NCI-H774 (cell line): ENCODE measurements at regions not wholly inside any gene's neighbourhood (a gene's known extent, or its start where the extent isn't known, plus 50 kb on each side); places are given as distances from the start of the nearest gene placed in this dataset.

Experiments
- DNase-seq: peaks from one replicate; lab custom pipeline; 2025; lab: John Stamatoyannopoulos, UW

DNA sequence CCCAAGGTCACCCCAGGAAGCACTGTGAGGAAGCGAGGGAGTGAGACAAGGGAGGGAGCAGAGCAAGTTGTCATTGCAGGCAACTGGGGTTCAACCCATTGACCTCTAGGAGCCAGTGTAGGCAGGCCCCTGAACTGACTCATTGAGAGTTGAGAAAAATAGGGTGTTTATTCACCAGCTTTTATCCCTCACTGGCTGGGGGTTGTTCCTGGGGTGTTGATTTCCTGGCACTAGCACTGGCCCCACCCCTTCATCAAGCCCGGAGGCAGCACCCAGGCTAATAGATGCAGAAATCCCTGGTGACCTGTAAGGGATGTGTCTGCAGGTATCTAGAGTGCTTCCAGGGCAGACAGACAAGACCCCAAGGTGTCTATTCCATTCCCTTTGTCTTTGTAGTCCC, 183.9 kb downstream of the ARRDC4 start:
- no peak for DNase-seq

DNA sequence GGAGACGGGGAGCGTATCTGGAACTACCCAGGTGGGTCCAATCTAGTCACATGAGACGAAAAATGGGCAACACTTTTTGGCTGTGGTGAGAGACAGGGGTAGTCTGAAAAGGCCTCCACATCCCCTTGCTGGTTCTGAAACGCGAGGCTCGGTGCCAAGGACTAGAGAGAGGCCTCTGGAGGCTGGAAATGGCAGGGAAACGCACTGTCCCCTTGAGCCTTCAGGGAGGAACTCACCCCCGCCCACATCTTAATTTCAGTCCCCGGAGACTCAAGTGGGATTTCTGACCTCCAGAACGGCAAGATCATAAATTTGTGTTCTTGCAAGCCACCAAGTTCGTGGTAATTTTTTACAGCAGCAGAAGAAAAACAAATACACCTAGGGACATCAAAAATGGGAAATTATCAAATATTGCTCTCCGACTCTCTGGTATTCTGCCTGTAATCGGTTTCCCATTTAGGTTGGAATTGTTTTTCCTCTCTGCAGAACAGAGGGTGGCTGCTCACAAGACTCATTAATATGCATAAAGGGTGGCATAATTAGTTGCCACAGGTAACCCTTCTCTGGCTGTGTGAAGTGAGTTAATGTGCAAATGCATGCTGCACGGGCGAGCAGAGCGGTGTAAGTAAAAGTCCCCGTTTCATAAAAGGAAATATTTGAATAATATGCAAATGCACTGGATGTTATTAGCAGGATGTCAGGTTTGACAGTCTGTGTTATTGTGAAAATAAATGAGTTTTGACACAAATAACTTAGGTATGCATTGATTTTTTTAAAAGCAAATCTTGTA, 185.7 kb downstream of the ARRDC4 start:
- DNase-seq = no peak

DNA sequence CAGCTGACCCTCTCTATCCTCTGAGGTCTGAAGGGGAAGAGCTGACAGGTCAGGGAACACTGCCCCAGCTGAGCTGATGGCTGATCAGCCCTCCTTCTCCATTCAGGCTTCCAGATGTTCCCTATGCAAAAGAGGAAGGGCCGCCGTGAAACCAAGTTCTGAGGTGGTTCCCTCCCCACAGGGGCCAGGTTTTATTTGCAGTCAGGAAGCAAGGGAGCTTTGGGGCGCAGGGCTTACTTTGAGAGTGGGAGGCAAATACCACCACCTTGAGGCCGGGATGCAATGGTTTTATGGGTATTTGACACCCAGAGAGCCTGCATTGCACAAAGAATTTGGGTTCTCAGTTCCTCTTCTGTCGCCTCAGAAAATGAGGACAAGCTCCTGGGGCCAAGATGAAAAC, 186.9 kb downstream of the ARRDC4 start:
- DNase-seq = no peak

DNA sequence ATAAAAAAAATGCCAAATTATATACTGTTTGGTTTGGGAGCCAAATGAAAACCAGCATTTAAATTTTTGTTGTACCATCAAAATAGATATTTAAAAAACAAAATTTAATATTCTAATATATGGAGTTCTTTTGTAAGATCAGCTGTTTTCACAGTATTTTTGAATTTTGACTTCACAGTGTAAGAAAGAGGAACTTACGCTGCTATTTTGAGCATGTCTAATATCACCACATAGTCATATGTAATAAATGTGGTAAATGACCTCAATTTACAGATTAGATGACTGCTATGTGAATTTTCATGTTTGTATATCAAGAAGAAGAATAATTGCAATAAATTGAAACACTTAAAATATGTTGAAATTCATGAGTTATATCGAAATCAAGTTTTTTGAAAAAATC, 189.6 kb downstream of the ARRDC4 start:
- no peak for DNase-seq

DNA sequence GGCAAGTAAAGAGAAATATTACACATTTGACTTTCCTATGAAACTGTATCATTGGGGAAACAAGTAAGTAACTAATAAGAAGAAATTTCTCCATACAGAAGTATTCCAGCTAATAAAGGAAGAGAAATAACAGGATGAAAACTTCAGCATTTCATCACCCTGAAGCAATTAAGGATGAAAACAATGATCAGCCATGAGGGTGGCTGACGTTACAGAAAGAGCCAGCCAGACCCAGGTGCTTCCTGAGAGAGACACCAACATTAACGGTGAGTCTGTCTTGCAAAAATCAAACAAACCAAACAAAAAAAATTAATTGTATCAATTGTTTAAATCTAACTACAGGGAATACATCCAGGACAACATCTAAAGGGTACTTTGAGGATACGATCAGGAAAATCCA, 190.0 kb downstream of the ARRDC4 start:
- DNase-seq = no peak

DNA sequence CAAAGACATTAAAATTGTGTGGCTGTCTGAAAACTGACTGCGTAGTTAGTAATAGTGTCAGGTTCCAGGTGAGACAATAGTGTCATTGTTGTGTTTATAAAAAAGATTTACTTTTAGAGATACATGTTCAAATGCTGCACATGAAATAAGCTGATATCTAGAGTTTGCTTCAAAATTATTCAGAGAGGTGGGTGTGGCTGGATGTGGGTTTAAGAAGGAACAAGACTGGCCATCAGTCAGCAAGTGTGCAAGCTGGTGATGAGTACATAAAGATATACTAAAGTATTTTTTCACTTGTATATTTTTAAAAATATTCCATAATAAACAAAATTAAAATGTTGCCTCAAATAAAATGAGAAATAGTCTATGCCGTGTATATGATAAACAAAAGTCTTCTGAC, 190.6 kb downstream of the ARRDC4 start:
- DNase-seq = no peak

DNA sequence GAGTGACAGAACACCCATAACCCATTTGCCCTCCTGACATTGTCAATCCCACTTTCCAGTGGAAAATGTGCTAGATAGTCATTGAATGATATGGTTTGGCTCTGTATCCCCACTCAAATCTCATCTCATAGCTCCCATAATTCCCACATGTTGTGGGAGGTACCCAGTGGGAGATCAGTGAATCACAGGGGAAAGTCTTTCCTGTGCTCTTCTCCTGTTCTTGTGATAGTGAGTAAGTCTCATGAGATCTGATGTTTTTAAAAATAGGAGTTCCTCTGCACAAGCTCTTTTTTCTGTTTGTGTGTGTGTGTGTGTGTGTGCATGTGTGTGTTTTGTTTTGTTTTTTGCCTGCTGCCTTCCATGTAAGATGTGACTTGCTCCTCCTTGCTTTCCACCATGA, 191.7 kb downstream of the ARRDC4 start:
- no peak for DNase-seq

DNA sequence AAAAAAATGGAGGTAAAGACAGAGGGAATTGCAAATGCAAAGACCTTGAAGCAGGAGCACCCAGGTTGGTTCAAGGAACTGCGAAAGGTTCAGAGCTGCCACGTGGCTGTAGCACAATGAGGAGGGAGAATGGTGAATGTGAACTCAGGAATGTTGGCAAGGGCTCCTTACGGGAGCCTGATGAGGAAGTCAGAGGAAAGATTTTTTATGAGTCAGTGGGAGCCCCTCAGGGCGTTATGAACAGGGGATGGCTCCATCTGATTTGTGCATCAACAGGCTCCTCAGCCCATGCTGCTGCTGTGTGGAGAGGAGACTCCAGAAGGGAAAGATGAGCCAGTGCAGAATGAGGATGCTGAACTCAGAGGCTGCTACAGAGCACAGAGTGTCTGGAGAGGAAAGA, 194.4 kb downstream of the ARRDC4 start:
- no peak for DNase-seq

DNA sequence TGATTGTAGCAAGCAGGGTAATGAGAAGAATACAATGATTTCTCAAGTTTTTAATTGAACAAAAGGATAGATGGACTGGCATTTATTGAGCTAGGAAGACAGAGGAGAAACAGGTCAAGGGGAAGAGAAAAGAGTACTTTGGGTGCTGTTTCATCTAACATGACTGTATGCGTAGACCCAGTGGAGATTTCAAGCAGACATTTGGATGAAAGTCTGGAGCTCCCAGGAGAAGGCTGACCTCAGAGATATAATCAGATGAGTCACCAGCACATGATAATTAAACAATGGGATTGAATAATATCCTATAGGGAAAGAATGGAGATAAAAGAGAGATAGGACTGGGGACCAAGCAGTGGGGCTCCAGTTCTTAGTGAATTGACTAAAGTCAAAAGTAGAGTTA, 194.9 kb downstream of the ARRDC4 start:
- no peak for DNase-seq

DNA sequence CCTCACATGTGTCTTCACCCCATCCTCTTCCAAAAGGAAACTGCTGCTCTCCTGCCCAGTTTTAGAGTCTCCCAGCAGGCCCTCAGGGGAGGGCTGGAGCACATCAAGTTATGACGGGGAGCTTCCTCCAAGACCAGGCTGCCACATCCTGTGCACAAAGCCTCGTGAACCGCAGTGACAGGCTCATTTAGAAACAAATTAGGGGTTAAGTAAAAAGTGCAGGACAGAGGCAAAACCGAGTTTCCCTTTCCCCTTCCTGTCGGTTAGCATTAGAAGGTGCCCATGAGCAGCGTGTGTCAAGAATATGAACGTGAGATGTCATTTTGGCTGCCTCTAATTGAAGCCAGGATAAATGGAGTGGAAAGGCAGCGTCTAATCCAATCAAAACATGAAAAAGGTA, 199.7 kb downstream of the ARRDC4 start:
- no peak for DNase-seq

DNA sequence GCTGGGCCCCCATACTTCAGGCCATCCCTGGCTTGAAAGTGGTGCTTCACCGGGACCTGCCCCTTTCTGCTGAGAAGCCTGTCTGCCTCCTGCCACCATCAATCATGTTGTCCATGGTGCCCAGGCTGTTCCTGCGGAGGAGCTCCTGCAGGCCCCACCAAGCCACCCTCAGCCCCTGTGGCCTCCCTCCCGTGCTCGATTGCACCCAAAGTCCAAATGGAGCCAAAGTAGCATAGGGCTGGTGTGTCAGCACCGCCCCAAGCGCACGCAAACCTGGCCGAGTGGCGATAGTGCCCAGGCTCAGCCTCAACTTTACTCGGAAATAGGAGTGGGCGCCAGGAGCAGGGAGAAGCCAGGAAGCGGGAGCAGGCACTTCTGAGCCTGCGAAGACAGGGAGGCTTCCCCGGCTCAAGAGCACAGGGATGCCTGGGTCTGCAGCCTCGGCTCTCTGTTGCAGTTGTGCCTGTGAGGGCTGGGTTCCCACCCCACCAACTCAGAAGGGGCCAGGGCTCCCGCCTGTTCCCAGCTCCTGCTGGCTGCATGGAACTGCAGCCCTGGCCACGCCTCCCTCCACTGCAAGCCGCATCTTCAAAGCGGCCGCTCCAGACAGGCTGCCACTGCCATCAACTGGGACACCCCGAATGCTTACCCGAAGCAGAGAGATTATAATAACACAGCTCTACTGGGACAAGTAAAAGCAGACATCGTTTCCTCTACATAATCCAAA, 203.0 kb downstream of the ARRDC4 start:
- no peak for DNase-seq

DNA sequence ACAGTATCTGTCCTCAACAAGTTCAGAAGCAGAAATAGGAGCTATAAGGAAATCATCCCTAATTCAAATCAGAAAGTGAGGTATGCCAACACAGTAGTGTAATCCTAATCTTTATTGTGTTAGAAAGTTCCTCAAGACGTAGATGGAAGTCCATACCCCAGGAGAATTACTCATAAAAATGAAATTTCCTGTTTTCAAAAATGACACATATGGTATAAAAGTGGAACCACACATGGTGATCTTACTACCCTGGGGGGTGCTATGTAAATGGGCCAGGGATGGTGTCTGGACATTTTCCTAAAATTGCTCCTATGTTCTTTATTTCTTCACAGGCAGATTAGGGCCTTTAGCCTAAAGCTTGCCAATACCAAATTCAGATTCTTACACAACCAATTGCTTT, 204.1 kb downstream of the ARRDC4 start:
- DNase-seq = no peak

DNA sequence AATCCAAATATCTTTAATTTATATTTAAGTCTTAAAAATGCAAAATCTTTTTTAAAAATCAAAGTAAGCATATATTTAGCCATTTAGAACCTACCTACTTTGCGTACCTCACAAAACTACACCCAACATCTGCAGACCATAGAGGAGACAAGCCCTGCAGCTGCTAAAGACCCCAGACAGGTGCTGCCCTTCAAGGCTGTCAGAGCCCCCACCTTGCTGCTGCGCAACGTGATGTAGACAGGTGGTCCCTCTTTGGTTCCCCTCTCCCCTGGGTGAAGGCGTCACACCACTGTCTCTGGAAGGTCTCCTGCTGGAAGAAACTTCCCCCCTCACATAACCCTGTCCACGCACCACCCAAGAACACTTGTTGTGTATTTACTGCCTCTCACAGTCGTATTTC, 204.5 kb downstream of the ARRDC4 start:
- no peak for DNase-seq

DNA sequence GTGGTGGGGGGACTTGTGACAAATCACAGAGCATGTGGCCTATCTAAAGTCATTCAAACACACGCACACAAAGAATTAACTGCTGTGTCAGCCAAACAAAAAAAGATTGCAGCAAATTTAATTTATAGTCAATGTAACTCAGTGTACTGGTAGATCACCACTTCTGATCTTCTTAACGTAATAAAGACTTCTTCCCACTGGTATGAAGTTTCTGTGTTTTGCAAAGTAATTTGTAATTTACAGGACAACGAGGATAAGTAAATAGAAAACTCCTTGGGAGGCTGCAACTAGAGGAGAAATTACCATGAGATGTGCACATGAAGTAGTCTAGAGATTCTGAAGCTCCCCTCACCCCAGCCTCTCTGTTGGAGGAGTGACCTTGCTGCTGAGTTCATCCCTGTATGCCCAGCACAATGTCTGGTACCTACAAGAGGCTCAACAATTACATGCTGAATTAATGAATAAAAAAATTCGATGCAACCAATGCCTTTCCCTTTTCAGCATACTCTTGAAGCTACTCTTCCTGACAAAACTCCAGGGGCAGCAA, 207.3 kb downstream of the ARRDC4 start:
- no peak for DNase-seq

DNA sequence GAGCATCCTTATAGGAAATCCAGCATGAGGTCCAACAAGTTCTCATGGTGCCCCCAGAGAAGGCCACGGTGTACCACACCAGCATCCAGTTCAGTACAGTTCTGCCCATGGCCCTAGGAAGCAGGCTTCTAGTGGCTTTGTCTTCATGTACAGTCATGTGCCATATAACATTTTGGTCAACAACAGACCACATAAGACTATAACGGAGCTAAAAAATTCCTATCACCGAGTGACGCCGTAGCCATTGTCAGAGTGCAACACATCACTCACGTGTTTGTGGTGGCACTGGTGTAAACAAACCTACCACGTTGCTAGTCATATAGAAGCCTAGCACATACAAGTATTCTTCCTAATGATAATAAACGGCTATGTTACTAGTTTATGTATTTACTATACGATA, 209.0 kb downstream of the ARRDC4 start:
- DNase-seq = no peak

DNA sequence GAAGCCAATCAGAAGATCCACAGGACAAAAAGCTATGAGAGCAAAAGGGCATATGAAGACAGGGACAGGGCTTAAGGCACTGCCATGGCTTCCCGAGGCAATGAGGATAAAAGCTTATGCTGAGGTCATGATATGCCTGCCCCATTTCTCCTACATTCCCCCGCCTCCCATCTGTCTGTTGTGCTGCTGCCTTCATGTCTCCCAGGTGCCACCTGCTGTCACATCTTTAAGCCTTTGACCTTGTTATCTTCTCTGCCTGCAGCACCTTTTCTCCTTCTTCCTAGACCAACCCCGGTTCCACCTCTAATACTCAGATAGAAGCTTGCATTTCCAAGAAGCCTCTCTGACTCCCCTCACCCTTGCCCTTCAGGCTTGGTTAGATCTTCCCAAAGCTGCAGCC, 213.8 kb downstream of the ARRDC4 start:
- no peak for DNase-seq

DNA sequence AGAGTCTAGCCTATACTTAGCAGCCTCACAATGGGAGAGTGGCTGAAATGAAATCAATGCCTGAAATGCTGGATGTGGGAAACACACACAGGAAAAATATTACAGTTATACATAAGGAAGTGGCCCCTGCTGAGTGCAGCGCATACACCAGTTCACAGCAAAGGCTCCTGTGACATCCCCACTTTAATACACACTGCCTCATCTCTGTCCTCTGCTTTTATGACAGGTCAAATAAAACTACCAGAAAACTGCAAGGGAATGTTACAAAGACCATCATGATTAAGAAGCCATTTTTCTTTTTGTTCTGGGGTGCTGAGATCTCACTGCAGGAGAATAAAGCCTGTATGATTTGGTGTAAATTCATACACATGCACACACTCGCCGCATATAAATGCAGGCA, 214.3 kb downstream of the ARRDC4 start:
- DNase-seq = no peak

DNA sequence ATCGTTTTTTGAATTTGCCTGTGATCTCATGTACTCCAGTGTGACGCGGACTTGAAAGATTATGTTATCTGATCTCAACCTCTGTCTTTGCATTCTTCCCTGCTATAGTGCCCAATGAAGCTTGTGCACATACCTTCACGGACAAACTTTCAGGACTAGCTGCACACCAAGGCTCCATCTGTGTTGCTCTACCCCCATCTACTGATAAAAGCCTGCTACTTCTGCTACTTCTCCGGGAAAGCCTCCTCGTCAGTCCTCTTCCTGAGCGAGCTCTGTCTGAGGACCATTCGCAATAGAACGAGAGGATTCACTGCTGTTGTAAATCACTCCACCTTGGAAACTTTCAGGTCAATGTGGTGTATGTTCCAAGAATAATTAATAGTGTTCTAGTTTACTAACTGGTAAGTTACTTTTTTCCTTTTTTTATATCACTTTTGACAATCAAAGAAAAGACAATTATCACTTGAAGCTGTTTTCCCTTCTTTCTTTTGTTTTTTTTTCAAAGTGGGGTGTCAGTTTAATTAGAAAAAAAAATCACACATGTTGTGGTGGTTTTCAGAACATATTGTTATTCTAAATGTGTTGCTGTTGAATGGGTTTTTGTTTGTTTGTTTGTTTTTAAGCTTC, 217.6 kb downstream of the ARRDC4 start:
- peak; percentile 16 for DNase-seq

DNA sequence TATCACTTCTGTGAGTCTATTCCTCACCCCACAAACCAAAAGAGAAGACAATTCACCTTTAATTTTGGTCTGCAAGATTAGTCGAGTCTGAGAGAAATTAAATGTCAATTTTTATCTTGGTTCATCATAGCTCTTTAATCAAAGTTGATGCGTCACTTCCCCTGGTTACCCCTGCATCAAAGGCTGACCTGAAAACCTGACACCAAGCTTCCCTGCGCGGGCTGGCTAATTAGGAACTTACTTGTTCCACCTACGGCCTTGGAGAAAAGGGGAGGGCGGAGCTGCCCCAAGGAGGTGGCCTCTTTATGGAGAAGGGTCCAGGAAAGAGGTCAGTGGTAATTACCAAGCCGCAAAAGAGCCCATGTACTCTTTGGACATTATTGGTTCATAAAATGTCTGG, 218.4 kb downstream of the ARRDC4 start:
- no peak for DNase-seq

DNA sequence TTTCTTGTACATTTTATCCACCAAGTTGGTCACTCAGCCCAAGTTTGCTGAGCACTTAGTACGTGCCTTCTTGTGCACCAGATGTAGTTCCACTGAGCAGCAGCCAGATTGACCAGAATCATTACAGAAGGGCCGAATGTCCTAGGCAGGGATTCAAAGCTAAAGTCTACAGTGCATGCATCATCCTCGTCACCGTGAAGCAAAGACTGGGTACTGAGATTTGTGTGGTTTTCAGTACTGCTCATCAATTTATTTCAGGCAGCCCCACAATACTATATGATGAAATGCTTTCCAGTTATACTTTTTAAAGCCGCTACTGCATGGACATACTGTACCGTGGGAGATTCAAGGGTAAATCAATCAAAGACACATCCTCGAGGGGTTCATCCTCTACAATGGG, 227.0 kb downstream of the ARRDC4 start:
- DNase-seq = no peak

DNA sequence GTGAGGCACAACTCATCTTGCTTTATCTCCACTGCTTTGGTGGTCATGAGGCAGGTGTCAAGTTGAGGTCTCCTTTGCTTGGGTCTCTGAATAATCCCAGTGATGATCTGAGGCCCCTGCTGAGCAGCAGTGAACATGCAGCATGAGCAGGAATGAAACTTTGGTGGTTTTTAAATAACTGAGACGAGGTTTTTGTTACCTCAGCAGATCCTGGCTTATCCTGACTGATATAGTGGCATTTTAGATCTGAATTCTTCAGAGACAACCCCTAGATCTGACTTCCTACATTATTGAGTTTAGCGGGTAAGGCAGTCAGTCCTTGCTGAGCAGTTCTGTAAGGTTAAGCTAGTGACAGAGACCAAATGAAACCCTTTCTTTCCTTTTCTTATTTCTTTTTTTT, 230.4 kb downstream of the ARRDC4 start:
- DNase-seq = no peak

DNA sequence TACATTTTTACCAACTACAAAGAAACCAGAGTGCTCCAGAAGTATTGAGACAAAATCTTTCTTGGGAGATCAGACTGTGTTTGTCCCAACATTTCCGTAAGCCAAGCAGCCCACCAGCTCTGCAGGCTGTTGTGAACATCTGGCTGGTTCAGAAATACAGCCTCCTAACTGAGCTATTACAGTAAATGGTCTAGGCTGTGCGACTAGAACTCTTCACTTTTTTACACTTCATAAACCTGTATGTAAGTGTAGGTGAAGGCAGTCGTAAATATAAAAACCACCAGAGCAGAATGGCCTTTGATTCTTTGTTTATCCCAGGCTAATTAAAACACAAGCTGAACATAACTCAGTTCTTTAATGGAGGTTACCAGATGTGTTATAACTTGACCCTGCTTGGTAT, 235.3 kb downstream of the ARRDC4 start:
- DNase-seq = no peak

DNA sequence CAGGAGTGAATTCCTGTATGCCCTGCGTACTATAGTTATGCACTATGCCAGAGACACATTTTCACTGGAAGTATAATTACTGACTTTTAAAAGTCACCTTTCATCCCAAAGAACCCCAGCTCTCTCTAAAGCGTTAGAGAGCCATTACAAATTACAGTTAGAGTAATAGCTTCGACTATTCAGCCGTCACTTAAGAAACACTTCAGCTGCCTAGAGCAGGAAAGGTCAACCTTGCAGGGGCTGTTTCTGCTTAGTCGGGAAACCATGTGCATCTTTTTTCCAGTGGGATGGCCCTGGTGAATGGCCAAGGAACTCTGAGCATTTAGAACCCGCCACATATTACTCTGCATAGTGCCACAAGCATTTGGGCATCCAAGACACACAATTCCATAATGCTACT, 235.9 kb downstream of the ARRDC4 start:
- no peak for DNase-seq
